HG03565 (cell line): ENCODE measurements at regions not wholly inside any gene's neighbourhood (a gene's known extent, or its start where the extent isn't known, plus 50 kb on each side); places are given as distances from the start of the nearest gene placed in this dataset.

Experiments used
- ATAC-seq: cut with Tn5 transposase; IDR thresholded peaks from one replicate; pipeline ENCODE4 v1.9.1; 2021; ENCODE audit warnings: mild to moderate bottlenecking, moderate library complexity; ENCODE audit not compliant: unreplicated experiment

DNA sequence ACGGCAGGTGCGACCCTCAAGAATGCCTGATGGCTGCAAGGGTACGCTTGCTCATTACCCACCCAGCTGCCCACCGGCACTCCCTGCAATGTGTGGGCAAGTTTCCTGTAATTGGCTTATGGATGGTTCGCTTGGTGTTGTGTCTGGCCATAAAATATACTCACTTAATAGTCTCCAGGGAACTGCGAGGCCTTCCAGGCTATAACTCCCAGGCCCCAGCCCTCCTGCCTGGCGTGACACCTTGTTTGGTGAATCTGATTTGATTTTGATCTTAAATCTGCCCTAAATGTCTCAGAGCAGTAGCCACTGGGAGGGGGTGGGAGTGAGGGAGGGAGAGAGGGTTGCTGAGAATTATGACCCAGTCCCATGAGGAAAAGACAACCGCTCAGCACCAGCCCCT is 572.2 kb downstream of the BUD13 start:
- no peak for ATAC-seq

DNA sequence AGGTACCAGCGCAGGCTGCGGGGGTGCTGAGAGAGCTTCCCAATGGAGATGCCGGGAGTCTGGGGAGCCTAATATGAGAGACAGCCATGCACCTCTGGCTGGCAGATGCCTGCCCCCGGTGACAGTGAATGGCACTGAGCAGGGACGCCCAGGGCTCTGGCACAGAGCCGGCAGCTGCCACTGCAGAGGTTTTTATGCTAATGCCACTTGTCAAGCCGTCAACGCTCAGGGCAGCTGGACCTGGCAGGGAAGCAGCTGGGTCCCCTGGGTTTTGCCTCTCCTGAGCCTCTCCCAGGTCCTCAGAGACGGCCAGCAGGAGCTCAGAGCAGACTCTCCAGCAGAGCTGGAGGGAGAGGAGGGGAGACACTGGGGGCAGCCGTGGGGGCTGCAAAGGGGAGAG is 573.6 kb downstream of the BUD13 start:
- ATAC-seq = no peak

DNA sequence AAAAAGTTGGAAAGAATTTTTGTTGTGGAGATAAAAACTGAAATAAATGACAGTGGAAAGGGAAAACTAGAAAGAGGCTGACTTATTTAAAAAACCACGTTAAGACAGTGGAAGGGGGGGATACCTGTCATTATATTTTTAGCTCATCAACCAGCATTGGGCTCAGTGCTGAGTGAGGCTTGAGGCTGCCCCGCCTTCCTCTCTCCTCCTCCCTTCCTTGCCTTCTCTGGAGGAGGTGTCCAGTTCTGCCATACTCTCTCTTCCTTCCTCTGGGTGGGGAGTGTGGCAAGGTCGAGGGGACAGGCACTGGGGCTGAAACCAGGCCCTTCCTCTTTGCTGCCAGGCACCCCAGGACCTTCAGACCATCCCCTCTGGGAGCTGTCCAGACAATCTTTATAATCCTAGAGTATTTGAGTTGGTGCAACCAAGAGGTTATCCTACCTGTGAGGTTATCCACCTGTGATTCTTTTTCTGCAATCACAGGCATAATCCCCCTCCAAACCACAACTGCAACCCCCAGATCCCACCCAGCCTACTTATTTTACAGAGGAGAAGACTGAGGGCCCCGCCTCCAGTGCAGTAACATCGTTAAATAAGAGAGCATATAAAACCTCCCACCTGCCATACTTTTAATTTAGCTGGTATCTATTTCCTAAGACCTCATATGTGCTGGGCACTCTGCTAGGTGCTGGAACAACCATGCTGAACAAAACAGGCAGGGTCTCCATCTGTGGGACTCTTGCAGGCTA is 578.5 kb downstream of the BUD13 start:
- ATAC-seq = no peak

DNA sequence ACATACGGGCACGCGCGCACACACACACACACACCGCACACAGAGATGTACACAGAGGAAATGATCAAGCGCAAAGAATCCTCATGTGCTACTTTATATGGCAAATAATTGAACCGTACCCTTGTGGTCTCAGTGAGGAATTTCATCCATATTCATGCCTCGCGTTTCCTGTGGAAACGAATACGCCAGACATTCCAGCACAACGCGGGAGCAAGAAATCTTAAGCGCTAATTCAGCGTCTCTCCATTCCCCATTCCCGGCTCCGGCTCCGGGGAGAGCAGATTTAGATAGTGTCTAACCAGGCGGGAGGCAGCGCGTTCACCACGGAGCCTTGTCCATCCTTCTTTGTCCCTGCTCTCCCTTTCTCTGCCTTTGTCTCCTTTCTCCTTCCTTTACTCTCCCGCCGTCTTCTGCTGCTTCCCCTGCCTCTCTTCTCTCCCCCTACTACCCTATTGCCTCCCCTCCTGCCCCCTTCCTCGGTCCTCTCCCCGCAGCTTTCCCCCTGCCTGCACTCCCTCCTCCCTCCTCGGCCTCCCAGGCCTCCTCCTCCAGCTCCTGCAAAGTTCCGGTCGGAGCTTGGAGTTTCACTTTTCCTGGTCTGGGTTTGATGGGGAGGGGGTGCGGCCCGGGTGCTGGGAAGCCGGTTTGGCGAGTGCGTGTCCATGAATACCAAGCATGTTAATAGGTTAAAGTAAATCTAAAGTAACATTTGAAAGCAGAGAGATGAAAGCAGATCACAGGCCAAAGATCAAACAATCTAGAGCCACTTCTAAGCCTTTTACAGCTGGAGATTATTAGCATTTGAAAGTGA is 579.3 kb downstream of the BUD13 start:
- no peak for ATAC-seq

DNA sequence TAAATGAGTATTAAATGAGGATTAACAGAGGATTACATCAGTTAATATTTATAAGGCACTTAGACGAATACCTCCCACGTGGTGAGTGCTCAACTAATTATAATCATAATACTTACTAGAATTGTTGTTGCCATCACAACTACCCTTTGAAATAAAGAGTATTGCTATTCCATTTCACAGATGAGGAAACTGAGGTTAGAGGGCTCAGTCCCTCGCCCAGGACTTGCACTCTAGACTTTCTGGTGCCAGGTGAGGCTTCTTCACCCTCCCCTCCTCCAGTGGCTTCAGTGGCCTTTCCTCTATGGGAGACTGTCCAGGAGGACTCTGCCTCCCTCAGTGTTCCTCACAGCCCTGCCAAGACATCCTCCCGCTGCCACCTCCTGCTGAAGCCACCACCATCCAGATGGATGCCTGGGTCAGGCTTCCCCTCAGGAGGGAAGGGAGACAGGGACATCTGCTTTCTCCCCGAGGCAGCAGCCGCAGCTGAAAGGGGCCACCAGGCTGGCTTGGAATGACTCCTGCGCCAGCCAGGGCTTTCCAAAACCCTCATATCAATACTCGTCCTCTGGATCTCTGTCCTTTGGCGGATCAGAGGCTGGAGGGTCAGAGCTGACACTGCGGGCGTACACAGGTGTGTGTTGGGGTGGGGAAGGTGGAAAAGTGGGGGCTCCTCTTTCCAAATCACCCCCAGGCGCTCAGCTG is 580.1 kb downstream of the BUD13 start:
- no peak for ATAC-seq

DNA sequence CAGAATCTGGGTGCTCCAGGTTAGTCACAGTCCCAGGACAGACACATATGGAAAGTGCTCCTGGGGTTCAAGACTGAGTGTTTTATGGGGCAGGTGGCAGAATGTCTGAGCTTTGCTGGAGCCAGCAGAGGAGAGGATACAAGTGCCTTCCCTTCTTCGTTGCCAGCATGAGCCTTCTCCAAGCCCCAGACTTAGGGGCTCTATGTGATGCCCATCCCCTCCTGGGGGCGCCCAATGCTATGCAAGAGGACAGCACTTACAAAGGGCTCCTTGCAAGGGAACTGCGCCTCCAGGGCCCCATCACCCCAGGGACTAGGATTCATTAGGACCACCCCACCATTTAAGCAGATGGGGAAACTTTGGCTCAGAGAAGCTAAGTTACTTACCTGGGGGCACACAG is 581.9 kb downstream of the BUD13 start:
- no peak for ATAC-seq

DNA sequence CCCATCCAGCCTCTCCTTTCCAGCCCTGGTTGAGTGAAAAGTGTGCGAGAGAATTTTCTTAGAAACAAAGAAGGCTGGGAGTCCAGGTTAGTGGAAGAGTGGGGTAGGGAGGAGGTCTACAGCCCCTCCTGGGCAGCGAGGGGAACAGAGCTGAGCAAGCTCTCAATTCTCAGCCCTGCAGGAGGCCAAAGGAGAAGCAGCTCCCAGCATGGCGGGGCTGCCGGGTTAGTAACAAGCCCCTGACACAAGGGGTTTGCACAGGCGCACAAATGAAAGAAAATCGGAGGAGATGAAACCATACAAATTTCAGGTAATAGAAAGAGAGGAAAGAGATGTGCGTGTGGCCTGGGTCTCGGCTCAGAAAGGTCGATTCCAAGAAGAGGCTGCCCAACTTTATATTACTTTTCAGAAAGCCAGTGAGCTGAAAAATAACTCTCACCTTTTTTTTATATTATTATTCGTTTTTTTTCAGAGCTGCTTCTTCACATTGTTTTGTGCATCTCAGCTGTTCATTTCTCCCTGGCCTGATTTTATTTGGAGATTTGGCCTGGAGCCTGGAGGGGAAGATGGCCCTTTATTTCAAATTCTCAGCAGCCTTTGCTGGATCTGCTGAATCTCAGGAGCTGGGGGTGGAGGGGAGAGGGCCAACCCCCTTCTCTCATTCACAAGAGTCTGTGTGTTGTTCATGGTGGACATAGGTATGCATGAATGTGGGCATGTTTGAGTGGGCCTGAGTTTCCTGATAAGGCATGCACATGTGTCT is 583.2 kb downstream of the BUD13 start:
- no peak for ATAC-seq

DNA sequence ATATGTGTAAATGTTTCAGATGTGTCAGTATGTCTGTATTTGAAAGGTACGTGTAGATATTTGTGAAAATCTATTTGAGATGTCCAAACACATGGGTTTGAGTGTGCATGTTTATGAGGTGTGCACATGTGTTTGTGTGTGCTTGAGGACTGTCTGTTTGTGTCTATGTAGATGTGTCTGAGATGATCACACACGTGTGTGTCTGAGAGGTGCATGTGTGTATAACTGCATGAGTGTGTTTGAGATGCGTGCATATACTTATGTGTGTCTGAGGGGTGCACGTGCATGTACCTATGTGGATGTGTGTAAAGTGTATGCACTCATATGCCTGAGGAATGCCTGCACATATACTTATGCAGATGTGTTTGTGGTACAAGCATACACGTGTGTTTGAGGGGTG is 584.4 kb downstream of the BUD13 start:
- ATAC-seq = no peak

DNA sequence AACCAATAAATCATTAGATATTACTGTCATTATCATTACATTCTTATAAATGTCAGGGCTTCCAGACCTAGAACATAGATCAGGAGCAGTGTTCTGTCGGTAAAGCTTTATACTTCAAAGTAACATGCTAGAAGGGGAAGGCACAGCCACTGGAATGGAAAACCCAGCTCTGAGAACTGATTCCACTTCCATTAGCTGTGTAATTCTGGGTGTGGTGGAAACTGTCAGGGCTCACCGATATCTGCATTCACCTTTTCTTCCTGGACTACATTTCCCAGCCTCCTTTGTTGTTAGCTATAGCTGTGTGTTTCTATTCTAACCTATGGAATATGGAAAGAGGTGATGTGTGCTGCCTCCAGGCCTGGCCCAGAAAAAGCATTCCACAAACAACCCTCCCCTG is 585.8 kb downstream of the BUD13 start:
- no peak for ATAC-seq

DNA sequence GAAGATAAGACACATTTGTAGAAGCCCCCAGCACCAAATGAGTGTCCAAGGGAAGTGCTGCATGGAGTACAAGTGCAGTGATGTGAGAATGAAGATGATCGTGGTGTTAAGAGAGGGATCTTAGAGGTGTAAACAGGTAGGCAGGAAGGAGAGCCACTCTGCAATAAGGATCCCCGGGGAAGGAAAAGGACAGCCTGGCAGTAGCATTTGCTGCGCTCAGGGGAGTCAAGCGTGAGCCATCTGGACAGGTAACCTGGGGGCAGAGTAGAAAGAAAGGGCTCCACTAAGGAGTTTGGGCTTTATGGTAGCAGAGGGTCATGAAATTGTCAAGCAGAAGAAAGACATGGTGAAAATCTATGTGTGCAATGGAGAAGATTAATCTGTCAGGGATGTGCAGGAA is 587.2 kb downstream of the BUD13 start:
- no peak for ATAC-seq

DNA sequence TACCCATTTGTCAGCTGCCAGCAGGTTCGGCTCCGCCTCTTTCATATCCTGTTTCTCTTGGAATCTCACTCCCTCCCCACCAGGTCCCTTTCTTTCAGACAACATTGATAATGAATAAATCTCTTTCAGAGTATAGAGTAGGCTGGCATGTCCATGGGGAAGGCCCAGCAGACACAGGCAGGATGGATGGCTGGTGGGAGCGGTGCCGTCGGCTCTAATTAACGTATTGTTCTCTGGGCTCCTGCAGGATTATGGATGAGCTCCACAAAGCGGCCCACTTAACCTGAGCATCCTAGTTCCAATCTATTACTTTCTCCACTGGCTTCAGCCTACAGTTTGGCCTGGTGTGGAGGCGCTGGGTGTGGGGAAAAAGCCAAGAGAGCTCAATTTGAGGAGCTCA is 588.0 kb downstream of the BUD13 start:
- no peak for ATAC-seq

DNA sequence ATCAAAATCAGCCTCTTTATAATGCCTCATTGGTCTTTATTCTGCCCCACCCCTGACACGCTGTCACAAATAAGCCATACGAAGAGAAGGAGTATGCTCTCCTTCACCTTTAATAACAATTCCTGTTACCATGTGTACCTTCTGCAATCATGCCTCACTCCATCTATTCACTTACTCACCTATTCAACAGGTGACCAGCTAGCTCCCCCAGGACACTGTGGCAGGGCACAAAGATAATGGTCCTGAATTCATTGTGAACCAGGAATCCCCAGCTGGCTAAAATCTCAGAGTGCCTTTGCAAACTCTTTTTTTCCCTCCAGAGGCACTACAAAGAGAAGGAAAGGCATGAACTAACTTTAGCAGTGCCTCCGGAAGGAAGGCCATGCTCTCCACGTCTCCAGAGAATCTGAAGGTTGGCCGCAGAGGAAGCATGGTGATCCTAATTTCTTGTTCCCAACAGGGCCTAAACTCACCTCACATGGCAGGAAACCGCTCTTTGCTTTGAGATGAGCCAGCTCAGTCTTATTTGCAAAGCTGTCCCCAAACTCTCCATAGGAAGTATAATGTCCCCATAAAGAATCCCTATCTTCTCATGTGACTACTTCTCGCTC is 590.3 kb downstream of the BUD13 start:
- no peak for ATAC-seq

DNA sequence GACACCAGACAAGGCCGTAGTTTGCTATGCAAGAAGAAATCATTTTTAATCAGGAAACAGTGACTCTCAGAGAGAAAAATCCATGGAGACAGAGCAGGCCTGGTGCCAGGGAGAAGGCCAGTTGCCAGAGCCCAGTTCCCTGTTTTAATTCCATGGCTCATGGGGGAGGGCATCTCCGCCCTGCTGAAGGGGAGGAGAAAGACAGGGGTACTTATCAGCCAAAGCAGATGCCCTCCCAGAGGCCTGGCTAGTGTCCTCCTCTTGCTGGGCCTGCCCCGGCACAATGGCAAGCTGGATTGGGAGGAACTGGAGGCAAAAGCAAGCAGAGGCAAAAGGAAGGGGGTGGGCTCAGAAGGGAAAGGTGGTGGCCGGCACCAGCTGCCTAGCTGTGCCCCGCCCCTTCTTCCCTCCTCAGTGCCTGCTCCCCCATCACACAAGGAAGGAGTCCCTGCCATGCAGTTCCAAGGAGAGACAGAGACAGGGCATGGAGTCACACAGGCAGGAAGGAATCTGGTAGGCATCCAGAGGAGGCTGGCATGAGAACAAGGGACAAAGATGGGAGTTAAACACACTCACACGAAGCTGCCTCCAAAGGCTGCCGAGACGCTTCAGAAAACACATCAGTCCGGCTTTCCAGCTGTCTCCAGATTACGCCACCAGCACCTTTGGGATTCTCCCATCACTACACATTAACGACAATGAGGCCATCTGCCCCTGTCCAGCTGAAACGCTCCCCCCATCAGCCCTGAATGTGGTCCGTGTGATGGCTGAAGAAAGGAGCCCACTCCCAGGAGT is 591.8 kb downstream of the BUD13 start:
- no peak for ATAC-seq

DNA sequence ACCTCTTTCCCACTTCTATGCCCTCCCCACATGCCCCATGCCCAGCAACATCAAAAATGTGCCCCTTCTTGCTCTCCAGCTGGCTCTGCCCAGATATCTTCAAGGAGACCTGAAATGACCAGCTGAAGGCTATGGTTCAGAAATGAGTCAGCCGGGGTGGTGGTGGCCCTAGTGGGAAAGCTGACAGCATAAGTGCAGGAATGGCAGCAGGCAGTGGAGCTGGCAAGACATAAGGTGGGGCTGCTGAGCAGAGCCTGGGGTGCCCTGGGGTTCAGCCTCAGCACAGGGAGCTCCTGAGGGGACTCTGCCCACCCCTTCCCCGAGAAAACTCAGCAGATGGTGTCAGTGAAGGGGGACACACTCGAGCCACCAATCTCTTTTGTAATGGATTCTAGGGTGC is 593.4 kb downstream of the BUD13 start:
- no peak for ATAC-seq

DNA sequence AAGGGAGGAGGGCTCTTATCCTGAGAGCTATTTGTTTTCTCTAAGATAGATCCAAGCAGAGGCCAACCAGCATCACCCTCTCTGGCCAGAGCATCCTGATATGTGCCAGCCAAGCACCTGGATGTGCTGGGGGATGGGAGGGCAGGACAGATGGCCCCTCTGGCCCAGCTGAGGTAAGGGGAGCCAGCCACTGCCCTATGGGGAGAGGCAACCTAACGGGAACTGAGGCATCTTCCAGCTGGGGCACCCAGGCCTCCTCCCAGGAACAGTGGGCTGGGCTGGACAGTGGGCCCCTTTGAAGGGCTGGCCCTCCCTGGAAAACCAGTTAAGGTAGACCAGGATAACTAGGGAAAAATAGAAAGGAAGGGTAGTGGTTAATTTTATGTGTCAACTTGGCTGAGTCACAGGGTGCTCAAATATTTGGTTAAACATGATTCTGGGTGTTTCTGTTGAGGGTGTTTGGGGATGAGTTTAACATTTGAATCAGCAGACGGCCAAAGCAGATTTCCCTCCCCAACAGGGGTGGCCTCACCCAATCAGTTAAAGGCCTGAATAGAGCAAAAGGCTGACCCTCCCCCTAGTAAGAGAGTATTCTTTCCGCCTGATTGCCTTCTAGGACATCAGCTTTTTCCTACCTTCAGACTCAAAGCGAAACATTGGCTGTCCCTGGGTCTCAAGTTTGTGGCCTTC is 595.1 kb downstream of the BUD13 start:
- no peak for ATAC-seq

DNA sequence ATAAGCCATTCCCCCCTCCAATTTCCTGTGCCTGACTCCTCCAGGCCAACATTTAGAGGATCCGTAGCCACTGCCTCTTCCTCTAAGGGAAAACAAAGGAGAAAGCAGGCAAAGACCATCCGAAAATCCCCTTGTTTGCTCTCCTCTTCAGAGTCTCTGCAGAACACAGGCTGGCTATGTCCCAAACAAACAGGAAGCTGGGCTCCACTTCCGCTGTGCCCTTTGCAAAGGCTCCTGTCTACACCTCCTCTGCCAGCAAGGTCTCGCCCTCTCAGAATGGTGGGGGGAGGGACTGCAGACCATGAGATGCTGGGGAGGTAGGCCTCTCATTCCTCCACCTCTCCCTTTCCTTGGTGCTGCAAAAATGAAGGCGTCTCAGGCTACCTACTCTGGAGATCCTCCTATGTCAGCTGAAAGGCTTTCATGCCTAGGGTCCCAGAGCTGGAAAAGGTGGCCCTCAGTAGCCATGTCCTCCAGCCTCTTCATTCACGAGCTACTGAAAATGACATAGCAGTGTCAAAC is 596.2 kb downstream of the BUD13 start:
- no peak for ATAC-seq

DNA sequence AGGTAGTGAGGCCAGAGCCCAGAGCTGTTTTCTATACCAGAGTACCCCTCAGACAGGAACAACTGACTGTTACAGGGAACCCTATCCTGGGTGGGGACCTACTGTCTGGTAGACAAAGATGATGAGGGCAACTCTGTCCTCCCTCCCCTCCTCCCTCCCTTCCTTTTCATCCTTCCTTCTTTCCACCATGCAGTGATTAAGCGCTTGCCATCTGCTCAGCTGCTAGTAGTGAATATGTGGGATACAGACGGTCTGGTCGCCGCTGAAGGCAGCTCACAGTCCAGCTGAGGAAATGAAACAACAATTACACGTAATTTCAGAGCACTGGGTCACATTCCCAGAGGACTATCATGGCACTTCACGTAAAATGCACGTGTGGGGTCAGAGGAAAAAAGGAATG is 597.1 kb downstream of the BUD13 start:
- ATAC-seq = no peak

DNA sequence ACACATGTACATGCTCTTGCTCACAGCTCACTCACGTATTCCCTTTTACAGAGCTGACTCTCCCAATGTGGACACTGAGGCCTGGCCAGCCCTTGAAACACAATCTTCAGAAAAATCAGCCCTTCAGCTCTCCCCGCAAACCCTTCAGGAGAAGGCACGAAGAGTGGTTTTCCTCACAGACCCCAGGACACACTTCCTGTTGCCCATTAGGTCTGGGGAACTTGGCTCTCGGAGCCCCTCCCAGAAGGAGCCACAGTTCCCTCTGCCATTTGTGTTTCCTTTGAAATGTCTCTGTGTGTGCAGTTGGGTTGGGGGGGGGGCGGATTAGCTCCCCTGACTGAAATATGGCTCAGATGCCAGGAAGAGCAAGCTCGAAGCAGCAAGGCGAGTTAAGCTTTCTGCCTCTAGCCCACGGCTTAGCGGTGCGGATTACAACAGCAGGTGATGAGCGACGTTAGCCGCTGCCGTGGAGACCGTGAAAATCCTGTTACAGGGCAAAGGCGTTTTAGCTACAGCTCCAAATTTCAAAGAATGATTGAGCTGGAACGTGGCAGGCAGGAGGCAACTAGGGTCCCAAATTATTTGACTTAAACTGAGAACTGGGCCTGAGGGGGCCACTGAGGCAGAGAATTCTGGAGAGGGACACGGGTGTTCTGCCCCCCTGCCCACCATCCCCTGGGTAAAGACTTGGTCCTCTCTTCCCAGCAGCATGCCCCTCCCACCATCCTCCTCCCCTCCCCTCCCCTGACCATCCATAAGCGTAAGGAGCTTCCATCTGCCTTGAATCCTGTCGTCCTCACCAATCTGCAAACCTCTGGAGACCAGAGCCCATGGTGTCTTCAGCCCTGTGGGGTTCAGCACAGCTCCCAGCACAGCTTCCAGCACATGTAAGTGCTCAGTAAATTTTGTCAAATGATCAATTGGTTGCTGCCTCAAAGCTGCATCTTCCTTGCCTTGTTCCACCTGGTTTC is 598.6 kb downstream of the BUD13 start:
- ATAC-seq = no peak
